OCI-M2 (cell line): ENCODE measurements at regions not wholly inside any gene's neighbourhood (a gene's known extent, or its start where the extent isn't known, plus 50 kb on each side); places are given as distances from the start of the nearest gene placed in this dataset.
"Not testable (repeated sequence)": the region's sequence is repeated elsewhere in the genome, so short reads cannot be mapped to it uniquely, and the experiment has no call there.

Experiments used
- DNase-seq: peaks from one replicate; lab custom pipeline; 2025; ENCODE audit not compliant: unreplicated experiment; lab: John Stamatoyannopoulos, UW

GRCh38 chr21:21845901-21846300 lies 847.7 kb downstream of the NCAM2 start:
- no peak for DNase-seq

- DNase-seq, result no peak
Observed at GRCh38 chr21:21851205-21851604, 853.0 kb downstream of the NCAM2 start.

GRCh38 chr21:21851657-21852056 lies 853.4 kb downstream of the NCAM2 start:
- no peak for DNase-seq

GRCh38 chr21:21858502-21859334 lies 860.5 kb downstream of the NCAM2 start:
- no peak for DNase-seq

GRCh38 chr21:21860888-21861287 lies 862.7 kb downstream of the NCAM2 start:
- DNase-seq, result no peak

GRCh38 chr21:21864321-21864840 lies 866.2 kb downstream of the NCAM2 start:
- DNase-seq, result no peak

- no peak for DNase-seq
Observed at GRCh38 chr21:21897275-21897883, 899.2 kb downstream of the NCAM2 start.

GRCh38 chr21:21898801-21899200 lies 900.6 kb downstream of the NCAM2 start:
- no peak for DNase-seq

- not testable (repeated sequence) for DNase-seq
Observed at GRCh38 chr21:21902416-21902815, 904.2 kb downstream of the NCAM2 start.

GRCh38 chr21:21907271-21907670 lies 909.1 kb downstream of the NCAM2 start:
- no peak for DNase-seq

GRCh38 chr21:21915816-21916215 lies 917.6 kb downstream of the NCAM2 start:
- no peak for DNase-seq

- DNase-seq, result no peak
Observed at GRCh38 chr21:21921410-21922232, 923.4 kb downstream of the NCAM2 start.

- DNase-seq, result no peak
Observed at GRCh38 chr21:21929226-21929625, 931.0 kb downstream of the NCAM2 start.

- no peak for DNase-seq
Observed at GRCh38 chr21:21929789-21930188, 931.6 kb downstream of the NCAM2 start.

- DNase-seq, result no peak
Observed at GRCh38 chr21:21952566-21952965, 954.4 kb downstream of the NCAM2 start.

GRCh38 chr21:21955204-21955603 lies 957.0 kb downstream of the NCAM2 start:
- DNase-seq, result no peak

GRCh38 chr21:21957490-21957889 lies 959.3 kb downstream of the NCAM2 start:
- no peak for DNase-seq

- DNase-seq, result no peak
Observed at GRCh38 chr21:21963911-21964310, 965.7 kb downstream of the NCAM2 start.

GRCh38 chr21:21968810-21969209 lies 970.6 kb downstream of the NCAM2 start:
- DNase-seq, result no peak

- no peak for DNase-seq
Observed at GRCh38 chr21:21969211-21969610, 971.0 kb downstream of the NCAM2 start.

- no peak for DNase-seq
Observed at GRCh38 chr21:21971384-21971783, 973.2 kb downstream of the NCAM2 start.
